T-helper 9 cell (primary cell): ENCODE measurements at regions not wholly inside any gene's neighbourhood (a gene's known extent, or its start where the extent isn't known, plus 50 kb on each side); places are given as distances from the start of the nearest gene placed in this dataset.

Experiments used
- DNase-seq: peaks from one replicate; pipeline ENCODE4 v3.0.0-alpha.2; 2020

- no peak for DNase-seq
These were observed 257.3 kb upstream of the SALL1 start for GRCh38 chr16:51408357-51408756.

- DNase-seq, result no peak
These were observed 256.9 kb upstream of the SALL1 start for GRCh38 chr16:51407921-51408320.

DNA sequence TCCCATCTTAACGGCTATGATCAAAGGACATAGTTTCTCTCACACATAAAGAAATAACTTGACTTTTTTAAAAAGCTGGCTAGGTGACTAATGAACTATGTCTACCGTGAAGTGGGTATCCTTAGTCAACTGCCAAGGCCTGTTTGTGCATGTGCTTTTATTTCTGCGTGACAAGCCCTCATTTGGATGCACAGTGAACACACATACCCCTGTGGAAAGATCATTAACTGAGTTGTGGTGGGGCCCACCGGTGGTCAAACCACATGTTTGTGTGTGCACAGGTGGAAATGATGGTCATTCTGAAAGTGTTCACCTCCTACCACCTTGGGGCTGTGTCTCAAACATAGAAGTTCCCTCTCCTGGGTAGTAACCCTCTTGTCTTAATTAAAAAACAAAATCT is 256.1 kb upstream of the SALL1 start:
- no peak for DNase-seq

GRCh38 chr16:51405361-51405760 is 254.3 kb upstream of the SALL1 start:
- no peak for DNase-seq

- DNase-seq, result no peak
These were observed 253.3 kb upstream of the SALL1 start for GRCh38 chr16:51404386-51404785.

DNA sequence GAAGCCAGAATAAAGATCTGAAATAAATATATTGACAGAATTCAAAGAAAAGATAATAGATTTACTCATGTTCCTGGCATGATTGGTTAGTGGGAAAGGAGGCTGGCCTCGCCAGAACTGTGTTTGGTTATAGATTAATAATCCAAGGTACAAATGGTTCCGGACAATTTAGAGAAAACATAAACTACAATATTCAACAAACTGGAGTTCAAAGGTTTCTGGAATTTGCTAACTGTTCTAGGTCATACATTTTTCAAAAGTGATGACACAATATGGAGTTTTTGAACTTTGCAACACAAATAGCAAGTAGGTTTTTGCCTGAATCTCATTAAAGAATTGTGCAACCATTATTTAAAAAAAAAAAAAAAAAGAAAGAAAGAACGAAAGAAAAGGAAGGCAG is 251.7 kb upstream of the SALL1 start:
- DNase-seq, result no peak

GRCh38 chr16:51402298-51402697 is 251.2 kb upstream of the SALL1 start:
- DNase-seq, result no peak

GRCh38 chr16:51401673-51402072 is 250.6 kb upstream of the SALL1 start:
- no peak for DNase-seq

DNA sequence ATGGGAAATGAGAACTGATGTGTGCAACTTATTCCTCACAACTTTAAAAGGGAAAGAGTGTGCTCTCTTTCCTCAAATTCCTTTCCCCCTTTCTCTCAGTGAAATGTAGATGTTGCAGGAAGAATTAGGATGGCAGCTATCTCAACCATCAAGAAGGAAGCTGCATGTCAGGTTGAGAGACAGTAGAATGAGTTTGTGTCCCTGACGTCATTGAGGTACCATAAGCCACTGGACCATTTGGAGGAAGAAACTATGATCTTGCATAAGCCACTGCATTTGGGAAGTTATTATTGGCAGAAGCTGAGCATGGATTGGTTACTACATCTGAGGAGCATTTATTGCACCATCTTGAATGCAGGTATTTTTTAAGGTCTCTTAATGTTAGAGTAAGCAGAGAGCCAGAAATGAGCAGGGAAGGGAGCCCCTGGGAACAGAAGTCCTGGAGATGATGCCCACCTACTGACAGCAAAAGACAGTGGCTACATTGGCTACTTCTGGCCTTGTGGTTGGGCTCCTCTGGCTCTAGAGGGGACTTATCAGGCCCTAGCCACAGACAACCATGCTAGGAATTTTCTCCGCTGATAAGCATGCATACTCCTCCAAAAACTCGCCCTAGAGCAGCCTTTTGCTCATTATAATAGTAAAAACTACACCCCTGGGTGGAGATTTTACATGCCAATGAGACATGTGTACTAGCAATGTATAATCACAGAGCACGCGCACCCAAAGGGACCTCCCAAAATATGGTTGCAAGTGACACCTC is 249.0 kb upstream of the SALL1 start:
- DNase-seq, result no peak

DNA sequence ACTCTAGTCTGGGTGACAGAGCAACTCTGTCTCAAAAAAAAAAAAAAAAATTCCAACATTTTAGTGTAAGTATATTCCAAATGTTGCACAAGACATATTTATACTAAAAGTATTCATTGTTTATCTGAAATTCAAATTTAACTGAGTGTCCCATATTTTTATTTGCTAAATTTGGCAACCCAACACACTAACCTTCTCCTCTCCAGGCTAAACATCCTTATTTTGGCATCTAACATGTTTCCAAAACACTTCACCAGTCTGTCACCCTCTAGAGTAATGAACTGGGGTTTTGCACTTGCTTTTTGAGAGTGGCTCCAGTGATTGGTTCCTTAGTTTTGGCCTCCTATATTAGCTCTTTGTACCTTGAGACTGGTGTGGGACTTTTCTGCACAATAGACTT is 243.4 kb upstream of the SALL1 start:
- no peak for DNase-seq

DNA sequence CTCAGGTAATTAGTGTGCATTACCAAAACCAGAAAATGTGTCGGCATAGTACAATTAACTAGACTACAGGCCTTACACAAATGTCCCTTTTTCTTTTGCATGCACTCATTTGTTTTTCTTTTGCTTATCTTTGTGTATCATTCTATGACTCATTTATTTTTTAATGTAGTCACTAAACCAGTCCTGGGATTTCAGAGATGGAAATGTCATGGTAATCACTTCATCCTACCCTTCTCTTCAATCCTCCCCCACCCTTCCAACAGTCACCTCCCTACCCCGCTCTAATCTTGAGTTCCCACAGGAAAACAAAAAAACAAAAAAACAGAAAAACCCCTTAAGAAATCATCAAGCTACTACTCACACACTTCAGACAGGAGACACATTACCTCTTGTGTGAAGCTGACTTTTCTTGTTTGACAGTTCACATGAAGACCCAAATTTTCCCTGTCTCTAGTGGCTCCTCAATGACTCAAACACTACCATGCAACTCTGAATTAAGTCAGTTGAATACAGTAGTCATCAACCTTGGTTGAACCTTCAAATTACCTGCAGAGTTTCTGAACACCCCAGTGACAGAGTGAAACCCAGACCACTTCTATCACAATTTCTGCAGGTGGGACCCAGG is 242.4 kb upstream of the SALL1 start:
- no peak for DNase-seq

DNA sequence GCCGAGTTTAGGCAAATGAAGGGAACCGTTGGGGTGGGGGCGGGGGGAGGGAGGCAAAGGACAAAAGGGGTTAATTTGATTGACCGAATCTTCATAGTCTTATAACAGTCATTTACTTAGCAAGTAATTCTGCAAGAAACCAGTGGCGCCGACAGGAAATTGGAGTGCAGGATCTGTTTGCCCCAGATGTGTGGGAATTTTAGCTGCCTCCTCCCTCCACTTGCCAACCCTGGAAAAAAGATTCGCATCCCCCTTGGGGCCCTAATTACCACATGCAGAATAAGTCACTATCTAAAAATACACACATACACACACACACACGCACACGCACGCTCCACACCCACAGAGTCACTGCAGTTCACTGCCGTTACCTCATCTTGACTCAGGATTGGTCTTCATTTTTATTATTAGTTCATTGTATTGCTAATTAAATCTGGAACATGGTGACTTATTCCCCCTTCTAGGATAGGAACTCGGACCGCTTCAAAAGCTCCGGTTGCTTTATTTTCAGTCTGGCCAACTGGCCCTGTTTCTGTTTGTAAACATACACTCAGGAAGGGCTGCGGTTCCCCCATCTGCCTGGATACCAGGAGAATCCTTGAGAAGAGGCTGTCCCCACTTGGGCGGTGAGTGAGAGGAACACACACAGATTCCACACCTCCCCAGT is 241.6 kb upstream of the SALL1 start:
- no peak for DNase-seq

DNA sequence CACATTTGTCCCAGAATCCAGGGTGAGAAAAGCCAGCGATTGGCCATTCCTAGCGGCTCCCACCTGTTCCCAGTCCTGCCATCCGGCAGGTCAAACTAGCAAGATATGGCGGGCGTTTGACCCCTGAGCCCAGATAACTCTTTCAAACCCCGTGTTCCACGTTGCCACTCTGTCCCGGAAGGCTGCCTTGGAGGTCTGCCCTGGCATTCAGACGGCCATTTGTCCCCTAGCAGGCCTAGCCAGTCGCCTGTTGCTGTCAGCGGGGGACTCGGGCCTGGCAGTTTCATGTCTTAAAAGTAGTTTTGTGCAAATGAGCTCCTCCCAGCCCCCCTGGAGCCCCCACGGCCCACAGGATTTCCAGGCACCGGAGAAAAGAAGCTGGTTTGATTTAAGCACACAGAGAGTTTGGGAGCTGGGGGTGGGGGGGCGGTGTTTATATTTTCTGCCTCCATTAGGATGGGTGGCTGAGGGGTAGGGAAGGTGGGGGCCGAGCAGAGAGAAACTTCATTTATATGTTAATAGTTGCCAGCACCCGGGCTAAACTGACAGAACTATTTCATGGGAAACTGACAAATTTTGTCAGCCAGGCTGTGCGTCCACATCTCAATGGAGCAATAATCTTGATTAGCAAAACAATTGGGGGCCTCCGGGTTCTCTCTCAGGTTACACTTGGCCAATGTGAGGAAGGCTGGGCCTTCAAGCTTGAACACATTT is 240.9 kb upstream of the SALL1 start:
- no peak for DNase-seq

- no peak for DNase-seq
These were observed 239.8 kb upstream of the SALL1 start for GRCh38 chr16:51390877-51391276.

- no peak for DNase-seq
These were observed 238.8 kb upstream of the SALL1 start for GRCh38 chr16:51389881-51390280.

- DNase-seq, result no peak
These were observed 237.5 kb upstream of the SALL1 start for GRCh38 chr16:51388516-51388951.

GRCh38 chr16:51383909-51384308 is 232.8 kb upstream of the SALL1 start:
- no peak for DNase-seq

- DNase-seq, result no peak
These were observed 231.9 kb upstream of the SALL1 start for GRCh38 chr16:51382940-51383339.

DNA sequence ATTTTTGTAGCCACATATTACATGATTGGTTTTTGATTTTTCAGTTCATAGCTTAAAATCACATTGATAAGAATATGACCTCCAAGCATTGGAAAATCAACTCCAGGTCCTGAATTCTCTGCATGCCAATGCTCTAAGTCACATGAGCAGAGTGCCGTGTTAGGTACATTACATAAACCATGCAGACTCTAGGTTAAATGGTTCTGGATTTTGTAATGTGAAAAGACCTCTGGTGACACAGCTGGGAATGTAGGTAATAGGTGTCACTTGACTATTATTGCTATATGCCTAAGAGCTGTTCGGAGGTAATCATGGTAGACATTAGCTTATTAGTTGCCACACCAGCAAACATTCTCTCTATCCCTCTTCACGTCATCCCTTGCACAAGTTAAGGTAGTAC is 231.1 kb upstream of the SALL1 start:
- DNase-seq, result no peak

DNA sequence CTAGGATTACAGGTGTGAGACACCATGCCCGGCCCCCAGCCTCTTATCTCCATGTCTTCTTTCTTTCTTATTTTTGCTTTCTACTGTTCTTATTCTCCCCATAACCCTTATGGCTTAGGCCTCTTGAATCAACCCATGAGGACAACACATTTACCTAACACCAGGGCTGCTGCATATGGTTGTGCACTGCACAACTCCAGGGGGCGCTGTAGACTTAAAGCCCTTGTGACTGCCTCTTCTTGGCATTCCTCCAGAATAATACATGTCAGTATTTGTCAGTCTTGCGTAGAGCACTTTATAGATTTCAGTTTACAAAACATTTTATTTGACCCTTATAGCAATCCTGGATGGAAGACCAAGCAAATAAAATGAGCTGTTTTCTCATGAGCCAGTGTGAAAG is 225.0 kb upstream of the SALL1 start:
- DNase-seq, result no peak

DNA sequence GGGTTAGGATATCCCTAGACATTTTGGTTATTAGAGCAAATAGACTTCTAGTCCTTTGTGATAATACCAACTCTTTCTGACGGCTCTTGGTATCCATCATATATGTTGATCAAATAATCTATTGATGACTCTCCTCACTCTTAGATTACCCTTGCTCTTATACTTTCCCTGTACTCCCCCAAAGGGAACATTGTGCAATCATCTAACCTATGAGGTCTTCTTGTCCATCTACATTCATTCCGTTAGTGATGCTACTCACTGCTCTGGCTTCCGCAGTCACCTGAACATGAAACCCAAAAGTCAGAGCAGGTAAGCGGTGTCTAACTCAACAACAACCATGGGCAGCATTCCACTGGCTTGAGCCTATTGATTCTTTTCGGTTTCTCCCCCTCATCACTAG is 223.7 kb upstream of the SALL1 start:
- no peak for DNase-seq

DNA sequence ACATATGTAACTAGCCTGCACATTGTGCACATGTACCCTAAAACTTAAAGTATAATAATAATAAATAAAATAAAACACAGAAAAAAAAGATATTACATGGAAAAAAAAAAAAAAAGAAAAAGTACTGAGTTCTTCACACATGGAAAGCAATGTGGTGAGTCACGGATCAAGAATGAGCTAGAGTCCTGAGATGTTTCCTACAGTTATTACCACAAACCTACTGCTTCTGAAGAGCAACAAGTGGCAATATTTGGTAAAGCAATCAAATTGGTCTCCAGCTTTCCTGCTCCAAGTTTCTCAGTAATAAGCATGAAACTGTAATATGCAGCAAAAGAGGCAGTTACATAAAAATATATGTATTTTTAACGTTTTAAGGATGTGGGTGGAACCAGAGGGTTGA is 223.3 kb upstream of the SALL1 start:
- DNase-seq, result no peak

GRCh38 chr16:51365715-51366114 is 214.6 kb upstream of the SALL1 start:
- no peak for DNase-seq
